MM.1S (cell line): ENCODE measurements at regions not wholly inside any gene's neighbourhood (a gene's known extent, or its start where the extent isn't known, plus 50 kb on each side); places are given as distances from the start of the nearest gene placed in this dataset.

Experiments used
- DNase-seq: peaks from one replicate; pipeline ENCODE4 v3.0.0-alpha.2; 2015
- H2AFZ ChIP-seq: fragments of 300-600 bp; sonication (generic); 2 replicates; pipeline ENCODE4 v1.6.0; 2016; ENCODE audit warnings: antibody characterized with exemption, low read length
- H3F3A ChIP-seq: fragments of 300-600 bp; sonication (generic); 2 replicates; pipeline ENCODE4 v1.6.1; 2016; ENCODE audit warnings: mild to moderate bottlenecking, antibody characterized with exemption, low read length, moderate library complexity, mixed read lengths; ENCODE audit not compliant: insufficient read depth
- H3K27ac ChIP-seq: fragments of 300-600 bp; sonication (generic); 2 replicates; pipeline ENCODE4 v1.5.1; 2016; ENCODE audit warnings: mild to moderate bottlenecking, low read length
- H3K27me3 ChIP-seq: fragments of 300-600 bp; sonication (generic); replicated peaks from 2 replicates; pipeline ENCODE4 v1.6.0; 2016; ENCODE audit warnings: low read length; ENCODE audit not compliant: insufficient read depth
- H3K36me3 ChIP-seq: fragments of 300-600 bp; sonication (generic); replicated peaks from 2 replicates; pipeline ENCODE4 v1.6.1; 2016; ENCODE audit warnings: mild to moderate bottlenecking, low read length, mixed read lengths; ENCODE audit not compliant: insufficient read depth
- H3K4me1 ChIP-seq: fragments of 300-600 bp; sonication (generic); 2 replicates; pipeline ENCODE4 v1.6.1; 2016; ENCODE audit warnings: low read length, mixed read lengths
- H3K4me2 ChIP-seq: fragments of 300-600 bp; sonication (generic); 2 replicates; pipeline ENCODE4 v1.6.0; 2016; ENCODE audit warnings: low read depth, low read length
- H3K4me3 ChIP-seq: fragments of 300-600 bp; sonication (generic); 2 replicates; pipeline ENCODE4 v1.5.1; 2016; ENCODE audit warnings: low read length, mixed read lengths
- H3K79me2 ChIP-seq: fragments of 300-600 bp; sonication (generic); 2 replicates; pipeline ENCODE4 v1.6.1; 2016; ENCODE audit warnings: mixed run types, low read length, mixed read lengths
- H3K9ac ChIP-seq: fragments of 300-600 bp; sonication (generic); 2 replicates; pipeline ENCODE4 v1.6.1; 2016; ENCODE audit warnings: low read length, mixed read lengths
- H3K9me2 ChIP-seq: fragments of 300-600 bp; sonication (generic); replicated peaks from 2 replicates; pipeline ENCODE4 v1.6.1; 2016; ENCODE audit warnings: mild to moderate bottlenecking, low read length, mixed read lengths; ENCODE audit not compliant: insufficient read depth
- H3K9me3 ChIP-seq: fragments of 300-600 bp; sonication (generic); replicated peaks from 2 replicates; pipeline ENCODE4 v1.6.1; 2016; ENCODE audit warnings: mild to moderate bottlenecking, low read length, mixed read lengths; ENCODE audit not compliant: insufficient read depth
- H4K20me1 ChIP-seq: fragments of 300-600 bp; sonication (generic); 2 replicates; pipeline ENCODE4 v1.6.1; 2016; ENCODE audit warnings: mild to moderate bottlenecking, low read length, moderate library complexity, mixed read lengths; ENCODE audit not compliant: insufficient read depth
- EZH2 ChIP-seq: fragments of 300-600 bp; sonication (generic); optimal IDR thresholded peaks from 2 replicates; pipeline ENCODE3; 2017; ENCODE audit warnings: low read depth, mild to moderate bottlenecking, antibody characterized with exemption, low read length, mixed read lengths
- EZH2phosphoT487 ChIP-seq: fragments of 300-600 bp; sonication (generic); IDR thresholded peaks from 2 replicates; pipeline ENCODE4 v1.6.1; 2018; ENCODE audit warnings: antibody characterized with exemption, low read length
- TF ChIP-seq, protein P1 (sequence below): fragments of 300-600 bp; sonication (generic); IDR thresholded peaks from 2 replicates; pipeline ENCODE4 v1.5.1; 2016; ENCODE audit warnings: antibody characterized with exemption, low read length, mixed read lengths

DNA sequence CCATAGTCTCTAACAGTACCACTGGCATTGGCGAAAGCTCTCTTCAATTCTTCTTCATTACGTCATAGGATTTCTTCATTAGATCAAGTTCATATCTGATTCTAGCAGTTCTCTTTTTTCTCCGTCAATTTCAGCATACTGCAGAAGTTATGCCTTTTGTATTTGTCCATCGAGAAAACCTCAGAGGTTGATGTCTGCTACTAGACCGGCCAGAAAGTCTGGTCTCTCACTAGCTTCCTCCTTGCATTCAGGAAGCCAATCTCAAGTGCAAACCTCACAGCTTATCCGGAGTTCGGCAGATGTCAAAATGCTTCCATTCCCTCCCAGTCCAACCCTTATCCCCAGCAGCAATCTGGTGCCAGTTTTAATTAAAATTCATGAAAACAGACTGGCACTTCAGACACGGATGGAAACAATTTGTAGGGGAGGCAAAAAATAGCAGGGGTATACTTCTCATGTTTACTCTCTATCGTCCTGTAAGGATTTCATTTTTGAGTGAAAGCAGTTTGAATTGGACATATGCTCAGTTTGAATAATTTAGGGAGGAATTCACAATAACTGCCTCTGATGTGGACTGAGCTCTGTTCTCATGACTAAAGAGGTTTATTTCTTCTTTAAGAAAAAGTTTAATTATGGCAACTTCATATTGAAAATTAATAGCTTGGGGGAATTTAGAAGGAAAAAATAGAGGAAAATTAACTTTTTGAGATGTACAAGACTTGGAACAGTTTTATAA, 56.4 kb upstream of the TMC1 start:
- Histone ChIP-seq H3K27me3 (no peaks in the 10 kb centered on the region), H3K9ac (no peak overlapping the region), H3F3A (no peaks in the 10 kb centered on the region), H3K4me2 (no peak overlapping the region), H3K79me2 (no peaks in the 10 kb centered on the region), H3K9me2 (no peaks in the 10 kb centered on the region), H3K27ac (no peak overlapping the region), H3K9me3 (no peaks in the 10 kb centered on the region), H3K36me3 (no peaks in the 10 kb centered on the region), H2AFZ (no peak overlapping the region), H4K20me1 (no peaks in the 10 kb centered on the region), H3K4me1 (no peaks in the 10 kb centered on the region), H3K4me3 (no peak overlapping the region)
- DNase-seq: no peak
- TF ChIP-seq EZH2: no peak
- TF ChIP-seq, protein P1, sequence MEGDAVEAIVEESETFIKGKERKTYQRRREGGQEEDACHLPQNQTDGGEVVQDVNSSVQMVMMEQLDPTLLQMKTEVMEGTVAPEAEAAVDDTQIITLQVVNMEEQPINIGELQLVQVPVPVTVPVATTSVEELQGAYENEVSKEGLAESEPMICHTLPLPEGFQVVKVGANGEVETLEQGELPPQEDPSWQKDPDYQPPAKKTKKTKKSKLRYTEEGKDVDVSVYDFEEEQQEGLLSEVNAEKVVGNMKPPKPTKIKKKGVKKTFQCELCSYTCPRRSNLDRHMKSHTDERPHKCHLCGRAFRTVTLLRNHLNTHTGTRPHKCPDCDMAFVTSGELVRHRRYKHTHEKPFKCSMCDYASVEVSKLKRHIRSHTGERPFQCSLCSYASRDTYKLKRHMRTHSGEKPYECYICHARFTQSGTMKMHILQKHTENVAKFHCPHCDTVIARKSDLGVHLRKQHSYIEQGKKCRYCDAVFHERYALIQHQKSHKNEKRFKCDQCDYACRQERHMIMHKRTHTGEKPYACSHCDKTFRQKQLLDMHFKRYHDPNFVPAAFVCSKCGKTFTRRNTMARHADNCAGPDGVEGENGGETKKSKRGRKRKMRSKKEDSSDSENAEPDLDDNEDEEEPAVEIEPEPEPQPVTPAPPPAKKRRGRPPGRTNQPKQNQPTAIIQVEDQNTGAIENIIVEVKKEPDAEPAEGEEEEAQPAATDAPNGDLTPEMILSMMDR: no peak
- TF ChIP-seq EZH2phosphoT487: no peak

DNA sequence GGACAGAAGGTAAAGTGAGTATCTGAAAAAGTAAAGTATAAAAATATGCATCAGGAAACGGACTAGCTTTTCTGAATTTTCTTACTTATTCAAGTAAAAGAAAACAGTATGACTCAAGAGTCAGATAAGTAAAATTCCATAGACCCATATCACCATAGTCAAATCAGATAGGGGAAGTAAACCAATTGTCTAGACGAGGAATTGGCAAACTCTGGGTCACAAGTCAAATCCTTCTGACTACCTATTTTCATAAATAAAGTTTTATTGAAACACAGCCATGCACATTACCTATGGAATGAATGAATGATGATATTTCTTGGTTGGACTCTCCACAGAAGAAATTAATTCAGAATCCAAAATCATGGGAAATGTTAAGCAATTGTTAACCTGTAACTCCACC, 59.1 kb upstream of the TMC1 start:
- H3K79me2 ChIP-seq: no peaks in the 10 kb centered on the region
- TF ChIP-seq EZH2 (no peak), EZH2phosphoT487 (no peak)
- TF ChIP-seq, protein P1: no peak
- H3K4me3 ChIP-seq: no peak overlapping the region
- no peak overlapping the region for H3K9ac ChIP-seq
- no peaks in the 10 kb centered on the region for H4K20me1 ChIP-seq
- H2AFZ ChIP-seq: no peak overlapping the region
- H3F3A ChIP-seq: no peaks in the 10 kb centered on the region
- H3K9me3 ChIP-seq: no peaks in the 10 kb centered on the region
- H3K36me3 ChIP-seq: no peaks in the 10 kb centered on the region
- H3K27me3 ChIP-seq: no peaks in the 10 kb centered on the region
- DNase-seq: no peak
- H3K4me2 ChIP-seq: no peak overlapping the region
- no peaks in the 10 kb centered on the region for H3K4me1 ChIP-seq
- no peak overlapping the region for H3K27ac ChIP-seq
- H3K9me2 ChIP-seq: no peaks in the 10 kb centered on the region

DNA sequence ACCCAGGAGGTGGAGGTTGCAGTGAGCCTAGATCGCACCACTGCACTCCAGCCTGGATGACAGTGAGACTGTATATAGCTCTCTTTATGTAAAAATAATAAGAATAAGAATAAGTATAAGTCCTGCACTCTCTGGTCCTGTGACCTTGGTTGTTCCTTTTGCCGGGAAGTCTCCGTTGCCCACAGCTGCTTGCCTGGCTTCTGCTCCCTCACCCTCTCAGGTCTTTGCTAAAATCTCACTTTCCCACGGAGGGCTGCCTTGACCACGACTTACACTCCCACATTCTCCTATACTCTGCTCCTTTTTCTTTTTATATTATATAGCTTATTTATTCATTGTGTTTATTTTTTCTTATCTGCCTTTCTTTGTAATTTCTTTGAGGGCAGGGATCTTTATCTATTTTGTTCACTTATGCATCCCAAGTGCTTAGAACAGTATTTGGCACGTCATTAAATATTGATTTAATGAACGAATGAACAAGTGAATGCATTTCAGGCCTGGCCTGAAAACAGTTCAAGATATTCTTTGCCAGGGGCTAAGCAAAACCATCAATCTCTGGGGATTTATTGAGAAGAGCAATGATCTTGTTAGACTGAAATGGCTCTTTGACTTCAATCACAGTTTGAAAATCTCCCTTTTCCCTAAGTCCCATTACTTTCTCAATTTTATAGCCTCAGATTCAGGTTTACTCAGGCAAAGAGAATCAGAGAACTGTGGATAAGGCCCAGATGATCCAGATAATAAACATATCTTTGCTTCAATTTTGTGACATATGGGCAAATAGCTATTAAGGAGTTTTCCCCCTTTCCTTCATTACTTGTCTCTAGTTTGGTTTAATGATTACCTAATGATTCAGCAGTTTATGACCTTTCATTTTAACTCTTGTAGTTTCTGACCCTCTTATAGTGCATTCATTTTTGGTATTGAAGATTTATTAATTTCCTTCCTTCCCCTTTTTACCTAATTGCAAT, 60.8 kb upstream of the TMC1 start:
- H3K9me2 ChIP-seq: no peaks in the 10 kb centered on the region
- H3K9ac ChIP-seq: no peak overlapping the region
- no peaks in the 10 kb centered on the region for H3K79me2 ChIP-seq
- no peaks in the 10 kb centered on the region for H3K27me3 ChIP-seq
- H3K4me1 ChIP-seq: no peaks in the 10 kb centered on the region
- H3K4me3 ChIP-seq: no peak overlapping the region
- H3K36me3 ChIP-seq: no peaks in the 10 kb centered on the region
- H3K9me3 ChIP-seq: no peaks in the 10 kb centered on the region
- no peak overlapping the region for H3K4me2 ChIP-seq
- no peak overlapping the region for H2AFZ ChIP-seq
- no peak for DNase-seq
- no peaks in the 10 kb centered on the region for H4K20me1 ChIP-seq
- no peak overlapping the region for H3K27ac ChIP-seq
- H3F3A ChIP-seq: no peaks in the 10 kb centered on the region
- TF ChIP-seq, protein P1: no peak
- TF ChIP-seq EZH2phosphoT487: no peak
- TF ChIP-seq EZH2: no peak
